ENCODE measurements at regions not wholly inside any gene's neighbourhood (a gene's known extent, or its start where the extent isn't known, plus 50 kb on each side); places are given as distances from the start of the nearest gene placed in this dataset.
"Not testable (repeated sequence)": the region's sequence is repeated elsewhere in the genome, so short reads cannot be mapped to it uniquely, and the experiment has no call there.

DNA sequence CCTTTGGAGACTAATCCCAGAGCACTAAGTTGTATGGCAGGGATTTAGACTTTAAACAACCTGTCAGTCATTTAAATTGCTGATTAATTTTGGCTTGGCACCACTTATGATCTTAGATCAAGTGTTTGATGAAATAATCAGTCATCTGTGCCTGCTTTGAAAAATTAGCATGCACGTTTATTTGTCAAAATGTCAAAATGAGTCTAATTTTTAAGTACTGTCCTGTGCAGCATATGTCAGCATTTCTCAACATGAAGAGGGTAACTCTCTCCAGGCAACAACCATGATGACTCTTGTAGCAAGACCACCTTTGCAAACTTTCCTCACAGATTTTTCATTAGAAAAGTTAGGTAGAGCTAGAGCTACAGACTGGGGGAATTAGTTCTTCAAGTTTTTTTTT lies 155.7 kb upstream of the GJE1 start:
- H3K27me3 ChIP-seq = no peaks in the 10 kb centered on the region
- no peak for TF ChIP-seq POLR2A (IDR thresholded peaks at IDR 0.05)
- TF ChIP-seq, protein P1, sequence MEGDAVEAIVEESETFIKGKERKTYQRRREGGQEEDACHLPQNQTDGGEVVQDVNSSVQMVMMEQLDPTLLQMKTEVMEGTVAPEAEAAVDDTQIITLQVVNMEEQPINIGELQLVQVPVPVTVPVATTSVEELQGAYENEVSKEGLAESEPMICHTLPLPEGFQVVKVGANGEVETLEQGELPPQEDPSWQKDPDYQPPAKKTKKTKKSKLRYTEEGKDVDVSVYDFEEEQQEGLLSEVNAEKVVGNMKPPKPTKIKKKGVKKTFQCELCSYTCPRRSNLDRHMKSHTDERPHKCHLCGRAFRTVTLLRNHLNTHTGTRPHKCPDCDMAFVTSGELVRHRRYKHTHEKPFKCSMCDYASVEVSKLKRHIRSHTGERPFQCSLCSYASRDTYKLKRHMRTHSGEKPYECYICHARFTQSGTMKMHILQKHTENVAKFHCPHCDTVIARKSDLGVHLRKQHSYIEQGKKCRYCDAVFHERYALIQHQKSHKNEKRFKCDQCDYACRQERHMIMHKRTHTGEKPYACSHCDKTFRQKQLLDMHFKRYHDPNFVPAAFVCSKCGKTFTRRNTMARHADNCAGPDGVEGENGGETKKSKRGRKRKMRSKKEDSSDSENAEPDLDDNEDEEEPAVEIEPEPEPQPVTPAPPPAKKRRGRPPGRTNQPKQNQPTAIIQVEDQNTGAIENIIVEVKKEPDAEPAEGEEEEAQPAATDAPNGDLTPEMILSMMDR (IDR thresholded peaks at IDR 0.05) = no peak
- H3K4me1 ChIP-seq = no peaks in the 10 kb centered on the region
- H3K36me3 ChIP-seq = no peaks in the 10 kb centered on the region
- H3K27ac ChIP-seq = no peak overlapping the region
- H3K4me3 ChIP-seq = no peak overlapping the region
- H3K9me3 ChIP-seq = no peaks in the 10 kb centered on the region
- no peak for DNase-seq

DNA sequence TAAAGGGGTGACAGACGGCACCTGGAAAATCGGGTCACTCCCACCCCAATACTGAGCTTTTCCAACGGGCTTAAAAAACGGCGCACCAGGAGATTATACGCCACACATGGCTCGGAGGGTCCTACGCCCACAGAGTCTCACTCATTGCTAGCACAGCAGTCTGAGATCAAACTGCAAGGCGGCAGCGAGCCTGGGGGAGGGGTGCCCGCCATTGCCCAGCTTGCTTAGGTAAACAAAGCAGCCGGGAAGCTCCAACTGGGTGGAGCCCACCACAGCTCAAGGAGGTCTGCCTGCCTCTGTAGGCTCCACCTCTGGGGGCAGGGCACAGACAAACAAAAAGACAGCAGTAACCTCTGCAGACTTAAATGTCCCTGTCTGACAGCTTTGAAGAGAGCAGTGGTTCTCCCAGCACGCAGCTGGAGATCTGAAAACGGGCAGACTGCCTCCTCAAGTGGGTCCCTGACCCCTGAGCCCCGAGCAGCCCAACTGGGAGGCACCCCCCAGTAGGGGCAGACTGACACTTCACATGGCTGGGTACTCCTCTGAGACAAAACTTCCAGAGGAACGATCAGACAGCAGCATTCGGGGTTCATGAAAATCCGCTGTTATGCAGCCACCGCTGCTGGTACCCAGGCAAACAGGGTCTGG lies 162.8 kb upstream of the GJE1 start:
- H3K27ac ChIP-seq, DNase-seq, H3K4me1 ChIP-seq, H3K36me3 ChIP-seq, H3K4me3 ChIP-seq, H3K9me3 ChIP-seq, H3K27me3 ChIP-seq: not testable (repeated sequence)

DNA sequence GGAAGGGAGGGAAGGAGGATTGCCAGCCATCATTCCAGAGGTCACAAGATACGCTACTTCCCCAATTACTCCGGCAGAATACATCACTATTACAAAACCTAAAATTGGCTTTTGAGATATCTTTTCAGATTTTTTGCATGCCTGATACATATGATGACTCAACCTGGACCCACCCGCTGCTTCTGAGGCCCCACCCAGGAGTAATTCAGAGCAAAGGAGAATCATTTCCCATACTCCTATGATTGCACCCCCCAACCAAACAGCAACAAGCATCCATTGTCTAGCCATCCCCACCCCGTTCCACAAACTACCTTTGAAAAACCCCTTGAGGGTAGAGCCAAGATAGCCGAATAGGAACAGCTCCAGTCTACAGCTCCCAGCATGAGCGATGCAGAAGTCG lies 163.5 kb upstream of the GJE1 start:
- Histone ChIP-seq H3K27ac (no peak overlapping the region), H3K4me1 (no peaks in the 10 kb centered on the region), H3K9me3 (no peaks in the 10 kb centered on the region), H3K4me3 (no peak overlapping the region), H3K27me3 (no peaks in the 10 kb centered on the region), H3K36me3 (no peaks in the 10 kb centered on the region)
- no peak for DNase-seq
- TF ChIP-seq, protein P1 (IDR thresholded peaks at IDR 0.05) = no peak
- TF ChIP-seq POLR2A (IDR thresholded peaks at IDR 0.05) = no peak

DNA sequence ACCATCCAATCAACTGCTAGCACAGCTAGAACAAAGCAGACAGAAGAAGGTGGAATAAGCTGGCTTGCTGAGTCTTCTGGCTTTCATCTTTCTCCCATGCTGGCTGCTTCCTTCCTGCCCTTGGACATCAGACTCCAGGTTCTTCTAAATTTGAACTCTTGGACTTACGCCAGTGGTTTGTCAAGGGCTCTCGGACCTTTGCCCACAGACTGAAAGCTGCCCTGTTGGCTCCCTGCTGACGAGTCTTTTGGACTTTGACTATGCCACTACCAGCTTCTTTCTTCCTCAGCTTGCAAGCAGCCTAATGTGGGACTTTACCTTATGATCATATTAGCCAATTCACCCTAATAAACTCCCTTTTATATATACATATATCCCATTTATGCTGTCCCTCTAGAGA lies 164.1 kb upstream of the GJE1 start:
- H3K27ac ChIP-seq = no peak overlapping the region
- peak in 1 of 3 donors; percentile 43 for DNase-seq

DNA sequence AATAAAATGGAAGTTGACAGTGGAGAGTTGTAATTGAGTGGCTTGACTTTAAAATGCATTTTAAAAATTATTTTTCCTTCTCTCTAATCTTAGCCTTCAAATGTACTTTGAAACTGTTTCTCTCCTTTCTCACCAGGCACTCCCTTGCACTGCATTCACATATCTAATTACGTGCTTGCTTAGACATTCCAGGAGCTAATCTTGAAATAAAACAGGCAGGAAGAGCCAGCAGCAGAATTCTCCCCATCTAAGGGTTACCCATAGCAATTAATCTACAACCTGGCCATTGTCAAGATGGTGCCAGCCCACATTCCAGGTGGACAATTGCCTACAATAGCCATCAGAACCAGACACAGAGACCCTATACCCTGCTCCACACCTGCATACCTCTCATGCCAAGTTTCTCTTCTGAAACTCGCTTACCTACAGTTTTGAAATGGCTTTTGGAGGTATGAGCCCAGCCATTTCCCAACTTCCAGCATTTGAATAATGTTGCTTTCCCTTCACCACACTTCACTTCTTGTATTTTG lies 167.6 kb upstream of the GJE1 start:
- Histone ChIP-seq H3K4me1 (no peaks in the 10 kb centered on the region), H3K9me3 (no peaks in the 10 kb centered on the region), H3K27me3 (no peaks in the 10 kb centered on the region), H3K36me3 (no peaks in the 10 kb centered on the region), H3K27ac (no peak overlapping the region), H3K4me3 (no peak overlapping the region)
- no peak for DNase-seq
- TF ChIP-seq POLR2A (IDR thresholded peaks at IDR 0.05) = no peak
- TF ChIP-seq, protein P1 (IDR thresholded peaks at IDR 0.05) = no peak

More for the DNA sequence above, 164.1 kb upstream of the GJE1 start:
- TF ChIP-seq, protein P1 (IDR thresholded peaks at IDR 0.05) = no peak
- no peak for TF ChIP-seq POLR2A (IDR thresholded peaks at IDR 0.05)
- Histone ChIP-seq H3K27me3 (no peaks in the 10 kb centered on the region), H3K9me3 (no peaks in the 10 kb centered on the region), H3K4me3 (no peak overlapping the region), H3K36me3 (no peaks in the 10 kb centered on the region), H3K4me1 (no peaks in the 10 kb centered on the region)

DNA sequence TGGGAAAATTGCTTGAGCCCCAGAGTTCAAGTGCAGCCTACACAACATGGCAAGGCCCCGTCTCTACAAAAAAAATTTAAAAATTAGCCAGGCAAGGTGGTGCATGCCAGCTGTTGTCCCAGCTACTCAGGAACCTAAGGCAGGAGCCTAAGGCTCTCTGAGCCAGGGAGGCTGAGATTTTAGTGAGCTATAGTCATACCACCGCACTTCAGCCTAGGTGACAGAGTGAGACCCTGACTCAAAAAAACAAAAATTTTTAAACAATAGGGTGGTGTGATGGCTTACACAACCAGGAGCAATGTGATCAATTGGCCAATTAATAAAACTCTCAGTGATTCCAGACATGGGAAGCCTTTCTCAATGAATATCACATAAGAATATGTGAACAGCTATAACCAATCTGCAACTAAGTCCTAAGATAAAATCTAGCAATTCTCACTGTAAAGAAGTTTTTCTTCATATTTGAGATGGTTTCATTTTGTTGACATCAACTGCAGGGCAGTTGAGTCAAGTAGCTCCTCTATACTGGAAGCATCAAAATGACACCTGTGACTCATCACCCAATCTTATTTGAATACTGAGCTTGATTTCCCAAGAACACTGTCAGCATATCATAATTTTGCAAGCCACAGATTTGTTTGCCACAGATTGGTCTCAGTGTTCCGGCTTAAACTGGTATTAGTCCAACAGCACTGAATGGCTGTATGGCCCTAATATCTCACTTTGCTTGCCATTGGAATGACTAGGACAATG lies 169.0 kb upstream of the GJE1 start:
- TF ChIP-seq POLR2A (IDR thresholded peaks at IDR 0.05) = no peak
- TF ChIP-seq, protein P1 (IDR thresholded peaks at IDR 0.05) = no peak
- DNase-seq = no peak
- H3K27me3 ChIP-seq = no peaks in the 10 kb centered on the region
- H3K4me3 ChIP-seq = no peak overlapping the region
- H3K9me3 ChIP-seq = no peaks in the 10 kb centered on the region
- H3K27ac ChIP-seq = no peak overlapping the region
- no peaks in the 10 kb centered on the region for H3K36me3 ChIP-seq
- no peaks in the 10 kb centered on the region for H3K4me1 ChIP-seq

All from Peyer's patch (tissue), 4 donors.